Upper lobe of left lung (tissue), 6 donors: ENCODE measurements at regions not wholly inside any gene's neighbourhood (a gene's known extent, or its start where the extent isn't known, plus 50 kb on each side); places are given as distances from the start of the nearest gene placed in this dataset.

Source experiments
- ATAC-seq, 2 donors: fragments of 200-7000 bp; cut with Tn5 transposase; one replicate each; pipeline ENCODE4 v1.9.1; 2022; ENCODE audit warnings: mild to moderate bottlenecking in 2 of 2, moderate library complexity in 2 of 2; ENCODE audit not compliant: low FRiP score in 2 of 2
- DNase-seq, 2 donors: peaks; one replicate each; pipeline ENCODE4 v3.0.0-alpha.2; 2019 to 2020
- H3K27ac ChIP-seq, 4 donors: fragments of 200-600 bp; sonication (generic); one replicate each; pipeline ENCODE4 v1.5.1; 2016 to 2019
- H3K27me3 ChIP-seq, 4 donors: fragments of 200-600 bp; sonication (generic); one replicate each; pipeline ENCODE4 v1.5.1; 2017 to 2019
- H3K36me3 ChIP-seq, 4 donors: fragments of 200-600 bp; sonication (generic); one replicate each; pipeline ENCODE4 v1.5.1; 2016 to 2019
- H3K4me1 ChIP-seq, 4 donors: fragments of 200-600 bp; sonication (generic); one replicate each; pipeline ENCODE4 v1.5.1; 2018 to 2019
- H3K4me3 ChIP-seq, 4 donors: fragments of 200-600 bp; sonication (generic); one replicate each; pipeline ENCODE4 v1.5.1; 2017 to 2019; ENCODE audit warnings: mild to moderate bottlenecking in 2 of 4, moderate library complexity in 1 of 4
- H3K9me3 ChIP-seq, 4 donors: fragments of 200-600 bp; sonication (generic); one replicate each; pipeline ENCODE4 v1.5.1; 2018 to 2019
- CTCF ChIP-seq, 6 experiments: fragments of 450-650 bp in 4 of 6; fragments of 200-600 bp in 2 of 6; sonication (generic) in 2 of 6; IDR thresholded peaks; one replicate each; pipeline ENCODE4 v1.5.1; 2016 to 2019; ENCODE audit warnings: antibody characterized with exemption in 6 of 6
- EP300 ChIP-seq, 4 donors: sonication (generic); formaldehyde crosslinking; IDR thresholded peaks; one replicate each; pipeline ENCODE4 v1.5.1; 2017; ENCODE audit warnings: antibody characterized with exemption in 4 of 4, control low read depth in 2 of 4
- POLR2A ChIP-seq, 4 donors: fragments of 450-650 bp; IDR thresholded peaks; one replicate each; pipeline ENCODE4 v1.5.1; 2016 to 2017; ENCODE audit warnings: antibody characterized with exemption in 4 of 4, mild to moderate bottlenecking in 2 of 4
- POLR2AphosphoS5 ChIP-seq, 2 donors: sonication (generic); formaldehyde crosslinking; IDR thresholded peaks; one replicate each; pipeline ENCODE4 v1.5.1; 2017; ENCODE audit warnings: antibody characterized with exemption in 2 of 2
- WGBS, 2 donors: methylation state at CpG; one replicate each; pipeline ENCODE4 v1.1.5; 2017 to 2018; 5-methylcytosine and 5-hydroxymethylcytosine counted together
- donor health status: DM: no; HTN: no; CAD: no; lungs with moderate emphysema.
- donor health status: DM: no; HTN: yes; CAD: no; lungs with severe emphysema.

DNA sequence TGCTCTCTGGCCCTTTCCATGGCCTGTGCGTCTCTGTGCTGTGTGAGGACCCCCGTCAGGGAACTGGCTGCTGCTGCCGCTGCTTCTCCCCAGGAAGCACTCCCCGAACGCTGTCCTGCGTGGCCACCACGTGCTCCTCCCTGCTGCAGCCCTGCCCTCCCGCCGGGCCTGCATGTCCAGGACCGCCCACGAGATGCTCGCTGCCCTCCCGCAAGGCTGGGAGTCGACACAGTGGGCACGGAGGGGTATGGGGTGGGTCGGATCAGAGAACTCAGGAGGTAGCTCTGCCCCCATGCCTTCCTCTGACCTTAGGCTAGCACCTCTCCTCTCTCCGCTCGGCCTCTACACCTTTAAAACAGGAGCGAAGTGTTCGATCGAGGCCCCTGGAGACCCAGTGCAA, 171.9 kb upstream of the AJAP1 start:
- no peaks in the 10 kb centered on the region for H3K9me3 ChIP-seq
- no peak for TF ChIP-seq EP300 (IDR thresholded peaks at IDR 0.05)
- TF ChIP-seq POLR2A (IDR thresholded peaks at IDR 0.05): no peak
- TF ChIP-seq POLR2AphosphoS5 (IDR thresholded peaks at IDR 0.05): no peak
- TF ChIP-seq CTCF (IDR thresholded peaks at IDR 0.05): no peak
- 88 to 92% methylated on average over 9 to 21 of the region's 21 CpGs for WGBS, 2 donors
- ATAC-seq (no peak), DNase-seq (no peak)
- H3K27me3 ChIP-seq: no peaks in the 10 kb centered on the region
- H3K27ac ChIP-seq: no peak overlapping the region
- H3K36me3 ChIP-seq: no peaks in the 10 kb centered on the region
- no peaks in the 10 kb centered on the region for H3K4me1 ChIP-seq
- no peak overlapping the region for H3K4me3 ChIP-seq

DNA sequence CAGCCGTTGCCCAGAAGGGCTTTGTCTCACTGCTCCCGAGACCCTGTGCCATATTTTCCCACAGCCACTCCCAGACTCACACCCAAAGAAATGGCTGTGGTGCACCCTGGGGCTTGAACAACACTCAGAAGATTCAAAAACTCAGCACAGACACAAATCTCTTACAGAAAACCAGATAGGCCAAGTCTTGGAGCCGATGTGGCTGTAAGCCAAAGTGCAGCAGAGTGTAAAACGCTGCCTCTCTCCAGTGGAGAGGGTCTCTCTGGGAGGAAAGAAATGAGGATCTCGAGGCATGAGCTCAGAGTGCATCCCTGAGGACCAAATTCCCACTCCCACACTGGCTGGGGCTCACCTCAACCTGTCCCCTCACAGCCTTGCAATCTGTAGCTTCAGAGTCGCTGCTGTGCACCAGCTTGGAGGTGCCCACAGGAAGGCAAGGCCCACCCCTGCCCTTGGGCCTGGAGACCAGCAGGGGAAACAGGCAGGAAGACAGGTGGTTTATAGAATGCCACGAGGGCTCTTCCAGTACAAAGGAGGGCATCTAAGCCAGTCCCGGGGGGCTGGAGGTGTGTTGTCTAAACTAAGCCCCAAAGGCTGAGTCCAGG, 171.3 kb upstream of the AJAP1 start:
- TF ChIP-seq CTCF (IDR thresholded peaks at IDR 0.05): no peak
- TF ChIP-seq EP300 (IDR thresholded peaks at IDR 0.05): no peak
- no peak for TF ChIP-seq POLR2A (IDR thresholded peaks at IDR 0.05)
- TF ChIP-seq POLR2AphosphoS5 (IDR thresholded peaks at IDR 0.05): no peak

DNA sequence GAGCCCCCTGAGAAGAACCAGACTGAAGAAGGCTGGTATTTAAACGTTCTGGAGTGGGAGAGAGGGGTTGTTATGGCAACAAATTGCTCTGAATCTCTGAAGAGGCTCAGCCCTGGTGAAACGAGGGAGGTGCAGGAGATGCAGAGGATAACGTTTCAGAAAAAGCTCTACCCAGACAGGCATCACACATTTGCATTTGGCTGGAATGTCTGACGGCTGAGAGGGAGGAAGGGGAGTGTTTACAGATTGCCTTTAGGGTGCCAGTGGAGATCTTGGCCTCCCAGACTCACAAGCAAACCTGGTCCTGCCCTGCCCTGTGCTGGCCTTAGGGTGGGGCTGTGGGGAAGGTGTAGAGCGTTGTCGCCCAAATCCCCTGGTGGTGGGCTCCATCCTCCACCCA, 169.0 kb upstream of the AJAP1 start:
- no peaks in the 10 kb centered on the region for H3K4me1 ChIP-seq
- TF ChIP-seq POLR2A (IDR thresholded peaks at IDR 0.05): no peak
- no peak for TF ChIP-seq CTCF (IDR thresholded peaks at IDR 0.05)
- no peak for DNase-seq
- H3K36me3 ChIP-seq: no peaks in the 10 kb centered on the region
- ATAC-seq: no peak
- 22 to 29% methylated on average over 6 of the region's 6 CpGs for WGBS, 2 donors
- no peak overlapping the region for H3K4me3 ChIP-seq
- H3K9me3 ChIP-seq: no peaks in the 10 kb centered on the region
- H3K27me3 ChIP-seq: no peaks in the 10 kb centered on the region
- no peak overlapping the region for H3K27ac ChIP-seq

More for the DNA sequence above, 171.3 kb upstream of the AJAP1 start:
- WGBS, 2 donors: 59 to 76% methylated on average over 6 to 8 of the region's 8 CpGs
- no peak for DNase-seq
- no peaks in the 10 kb centered on the region for H3K4me1 ChIP-seq
- no peaks in the 10 kb centered on the region for H3K27me3 ChIP-seq
- H3K27ac ChIP-seq: no peak overlapping the region
- no peak for ATAC-seq
- no peak overlapping the region for H3K4me3 ChIP-seq
- H3K36me3 ChIP-seq: no peaks in the 10 kb centered on the region
- no peaks in the 10 kb centered on the region for H3K9me3 ChIP-seq

DNA sequence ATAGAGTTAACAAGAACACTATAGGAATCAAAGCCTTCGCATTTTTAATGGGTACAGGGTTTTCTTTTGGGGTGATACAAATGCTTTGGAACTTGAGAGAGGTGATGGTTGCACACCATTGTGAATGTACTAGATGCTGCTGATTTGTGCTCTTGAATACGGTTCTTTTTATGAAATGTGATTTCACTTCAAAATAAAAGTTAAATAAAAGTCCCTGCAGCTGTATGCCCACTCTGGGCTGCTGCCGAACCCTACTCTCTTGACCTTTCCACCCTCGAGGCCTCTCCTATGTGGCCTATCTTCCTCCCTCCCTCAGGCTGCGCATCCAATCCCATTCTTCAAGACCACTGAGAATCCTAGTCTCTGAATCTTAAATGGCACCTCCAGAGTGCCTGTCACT, 168.5 kb upstream of the AJAP1 start:
- Histone ChIP-seq H3K27ac (no peak overlapping the region), H3K9me3 (no peaks in the 10 kb centered on the region), H3K36me3 (no peaks in the 10 kb centered on the region), H3K4me1 (no peaks in the 10 kb centered on the region), H3K4me3 (no peak overlapping the region), H3K27me3 (no peaks in the 10 kb centered on the region)
- DNase-seq (no peak), ATAC-seq (no peak)
- WGBS, 2 donors: 72 to 82% methylated on average over 5 of the region's 5 CpGs
- TF ChIP-seq POLR2AphosphoS5 (IDR thresholded peaks at IDR 0.05) (no peak), EP300 (IDR thresholded peaks at IDR 0.05) (no peak), CTCF (IDR thresholded peaks at IDR 0.05) (no peak)

DNA sequence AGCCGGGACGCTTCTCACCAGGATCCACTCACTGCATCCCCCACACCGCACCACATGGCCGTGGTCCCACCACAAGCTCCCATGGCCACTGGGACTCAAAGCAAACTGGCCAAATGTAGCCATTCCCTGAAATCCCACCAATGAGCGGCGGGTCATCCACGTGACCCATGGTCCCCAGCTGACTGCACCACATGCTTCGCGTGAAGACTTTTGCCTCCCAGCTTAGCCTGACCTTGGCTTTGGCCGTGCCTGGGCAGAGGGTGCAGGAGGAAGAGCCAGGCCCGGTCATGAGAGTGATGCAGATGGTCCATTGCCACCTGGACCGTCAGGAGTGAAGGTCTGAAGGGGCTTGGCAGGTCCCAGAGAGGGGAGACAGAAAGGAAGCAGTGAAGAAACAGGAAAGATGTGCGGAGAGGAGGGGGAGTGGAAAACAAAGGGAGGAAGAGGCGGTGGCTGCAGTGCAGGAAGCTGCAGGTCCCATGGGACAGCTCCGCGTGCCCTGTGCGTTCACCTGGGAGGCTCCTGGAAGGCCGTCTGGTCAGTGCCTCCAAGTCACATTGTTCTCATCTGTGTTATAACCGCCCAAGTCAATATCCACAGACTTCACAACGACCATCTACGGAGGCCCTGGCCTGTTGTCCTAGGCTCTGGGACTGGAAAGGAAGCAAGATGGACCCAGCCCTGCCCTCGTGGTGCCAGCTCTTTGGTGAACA, 167.8 kb upstream of the AJAP1 start:
- no peak for ATAC-seq
- no peak for TF ChIP-seq EP300 (IDR thresholded peaks at IDR 0.05)
- TF ChIP-seq CTCF (IDR thresholded peaks at IDR 0.05): no peak
- TF ChIP-seq POLR2A (IDR thresholded peaks at IDR 0.05): no peak
- no peak for TF ChIP-seq POLR2AphosphoS5 (IDR thresholded peaks at IDR 0.05)
- H3K36me3 ChIP-seq: no peaks in the 10 kb centered on the region

More for the DNA sequence above, 167.8 kb upstream of the AJAP1 start:
- WGBS, 2 donors: 65 to 80% methylated on average over 15 to 22 of the region's 22 CpGs
- no peak for DNase-seq
- Histone ChIP-seq H3K27me3 (no peaks in the 10 kb centered on the region), H3K27ac (no peak overlapping the region), H3K9me3 (no peaks in the 10 kb centered on the region), H3K4me1 (no peaks in the 10 kb centered on the region), H3K4me3 (no peak overlapping the region)
